OCI-LY3 (cell line): ENCODE measurements at regions not wholly inside any gene's neighbourhood (a gene's known extent, or its start where the extent isn't known, plus 50 kb on each side); places are given as distances from the start of the nearest gene placed in this dataset.

Source experiments
- H2AFZ ChIP-seq: fragments of 200-600, 300-600 bp; shearing (Covaris generic); 2 replicates; pipeline ENCODE4 v1.6.0; 2014; ENCODE audit warnings: antibody characterized with exemption, low read depth, low read length
- H3K27ac ChIP-seq: fragments of 200-600, 300-600 bp; sonication (generic); 2 replicates; pipeline ENCODE4 v1.5.1; 2014; ENCODE audit warnings: mild to moderate bottlenecking, low read length, moderate library complexity, mixed read lengths
- H3K27me3 ChIP-seq: fragments of 200-600, 300-600 bp; sonication (generic); 2 replicates; pipeline ENCODE4 v1.6.1; 2014; ENCODE audit warnings: low read depth, low read length, mixed read lengths
- H3K36me3 ChIP-seq: fragments of 200-600, 300-600 bp; sonication (generic); replicated peaks from 2 replicates; pipeline ENCODE3; 2014; ENCODE audit warnings: low read depth, low read length, mixed read lengths
- H3K4me1 ChIP-seq: fragments of 300-600, 200-600 bp; sonication (generic); 2 replicates; pipeline ENCODE4 v1.6.1; 2014; ENCODE audit warnings: low read length, mixed read lengths
- H3K4me2 ChIP-seq: fragments of 200-600, 300-600 bp; sonication (generic); 2 replicates; pipeline ENCODE4 v1.6.1; 2014; ENCODE audit warnings: low read length, mixed read lengths
- H3K4me3 ChIP-seq: fragments of 300-600, 200-600 bp; sonication (generic); 2 replicates; pipeline ENCODE4 v1.5.1; 2014; ENCODE audit warnings: antibody characterized with exemption, mild to moderate bottlenecking, low read length, moderate library complexity
- H3K79me2 ChIP-seq: fragments of 300-600, 200-600 bp; shearing (Covaris generic); 2 replicates; pipeline ENCODE4 v1.6.1; 2014; ENCODE audit warnings: mild to moderate bottlenecking, low read length, mixed read lengths
- H3K9ac ChIP-seq: fragments of 300-600, 200-600 bp; shearing (Covaris generic); 2 replicates; pipeline ENCODE4 v1.6.0; 2014; ENCODE audit warnings: mild to moderate bottlenecking, low read length, moderate library complexity
- H3K9me3 ChIP-seq: fragments of 200-600, 300-600 bp; shearing (Covaris generic); 2 replicates; pipeline ENCODE4 v1.6.1; 2014; ENCODE audit warnings: low read length, mixed read lengths; ENCODE audit not compliant: insufficient read depth
- H4K20me1 ChIP-seq: fragments of 200-600, 300-600 bp; sonication (generic); 2 replicates; pipeline ENCODE4 v1.6.1; 2016; ENCODE audit warnings: low read length, mixed read lengths; ENCODE audit not compliant: insufficient read depth
- EZH2phosphoT487 ChIP-seq: fragments of 200-600 bp; shearing (Covaris generic); IDR thresholded peaks from 2 replicates; pipeline ENCODE4 v1.6.1; 2018; ENCODE audit warnings: antibody characterized with exemption, mixed run types, low read depth
- TF ChIP-seq, protein P1 (sequence below): fragments of 200-600, 300-600 bp; sonication (generic); IDR thresholded peaks from 2 replicates; pipeline ENCODE4 v1.5.1; 2014; ENCODE audit warnings: antibody characterized with exemption, low read length, low read depth

DNA sequence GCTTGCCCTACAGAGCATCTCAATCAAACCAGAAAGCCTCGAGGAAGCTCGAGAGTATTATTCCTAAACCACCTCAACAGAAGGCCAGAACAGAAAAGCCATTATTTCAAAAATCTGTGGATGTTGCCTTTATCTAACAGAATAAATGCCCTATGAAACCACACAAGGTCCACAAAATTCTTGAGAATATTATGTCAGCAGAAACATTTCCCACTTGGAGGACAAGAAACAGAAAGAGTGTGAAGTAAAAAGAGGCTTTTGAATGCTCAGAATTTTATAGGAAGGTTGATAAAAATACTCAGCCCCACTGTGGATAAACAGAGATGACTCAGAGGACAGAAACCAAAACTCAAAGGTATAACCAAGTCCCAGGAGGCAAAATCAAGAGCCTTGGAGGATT, 146.4 kb upstream of the LRRC7 start:
- TF ChIP-seq EZH2phosphoT487, result no peak
- TF ChIP-seq, protein P1, sequence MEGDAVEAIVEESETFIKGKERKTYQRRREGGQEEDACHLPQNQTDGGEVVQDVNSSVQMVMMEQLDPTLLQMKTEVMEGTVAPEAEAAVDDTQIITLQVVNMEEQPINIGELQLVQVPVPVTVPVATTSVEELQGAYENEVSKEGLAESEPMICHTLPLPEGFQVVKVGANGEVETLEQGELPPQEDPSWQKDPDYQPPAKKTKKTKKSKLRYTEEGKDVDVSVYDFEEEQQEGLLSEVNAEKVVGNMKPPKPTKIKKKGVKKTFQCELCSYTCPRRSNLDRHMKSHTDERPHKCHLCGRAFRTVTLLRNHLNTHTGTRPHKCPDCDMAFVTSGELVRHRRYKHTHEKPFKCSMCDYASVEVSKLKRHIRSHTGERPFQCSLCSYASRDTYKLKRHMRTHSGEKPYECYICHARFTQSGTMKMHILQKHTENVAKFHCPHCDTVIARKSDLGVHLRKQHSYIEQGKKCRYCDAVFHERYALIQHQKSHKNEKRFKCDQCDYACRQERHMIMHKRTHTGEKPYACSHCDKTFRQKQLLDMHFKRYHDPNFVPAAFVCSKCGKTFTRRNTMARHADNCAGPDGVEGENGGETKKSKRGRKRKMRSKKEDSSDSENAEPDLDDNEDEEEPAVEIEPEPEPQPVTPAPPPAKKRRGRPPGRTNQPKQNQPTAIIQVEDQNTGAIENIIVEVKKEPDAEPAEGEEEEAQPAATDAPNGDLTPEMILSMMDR, result no peak
- Histone ChIP-seq H4K20me1 (no peaks in the 10 kb centered on the region), H3K4me3 (no peak overlapping the region), H3K27ac (no peak overlapping the region), H3K9me3 (no peaks in the 10 kb centered on the region), H3K36me3 (no peaks in the 10 kb centered on the region), H3K79me2 (no peaks in the 10 kb centered on the region), H3K4me2 (no peak overlapping the region), H3K9ac (no peak overlapping the region), H2AFZ (no peak overlapping the region), H3K27me3 (no peaks in the 10 kb centered on the region), H3K4me1 (no peaks in the 10 kb centered on the region)

DNA sequence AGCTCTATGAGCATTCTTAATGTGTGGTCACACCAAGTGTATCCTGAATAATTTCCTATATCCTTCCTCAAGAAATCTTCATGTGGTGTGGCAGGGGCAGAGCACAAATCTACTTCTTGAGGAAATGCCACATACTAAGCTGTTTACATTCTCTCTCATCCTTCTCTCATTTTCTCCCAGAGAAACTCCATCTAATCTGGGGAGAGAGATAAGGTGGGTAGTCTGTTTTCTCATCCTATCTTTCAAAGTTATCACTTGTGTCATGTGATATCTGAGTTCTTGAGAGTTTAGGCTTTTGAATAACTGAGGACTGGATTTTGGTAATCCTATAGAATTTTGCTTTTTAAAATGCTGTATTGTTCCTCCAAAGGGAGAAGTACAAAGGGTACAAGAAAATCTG, 141.9 kb upstream of the LRRC7 start:
- H4K20me1 ChIP-seq, result no peaks in the 10 kb centered on the region
- no peaks in the 10 kb centered on the region for H3K36me3 ChIP-seq
- H3K4me2 ChIP-seq, result no peak overlapping the region
- no peak for TF ChIP-seq EZH2phosphoT487
- TF ChIP-seq, protein P1, result no peak
- no peaks in the 10 kb centered on the region for H3K79me2 ChIP-seq
- H3K27ac ChIP-seq, result no peak overlapping the region
- no peaks in the 10 kb centered on the region for H3K27me3 ChIP-seq
- H2AFZ ChIP-seq, result no peak overlapping the region
- no peaks in the 10 kb centered on the region for H3K4me1 ChIP-seq
- no peak overlapping the region for H3K4me3 ChIP-seq
- no peak overlapping the region for H3K9ac ChIP-seq
- H3K9me3 ChIP-seq, result no peaks in the 10 kb centered on the region

DNA sequence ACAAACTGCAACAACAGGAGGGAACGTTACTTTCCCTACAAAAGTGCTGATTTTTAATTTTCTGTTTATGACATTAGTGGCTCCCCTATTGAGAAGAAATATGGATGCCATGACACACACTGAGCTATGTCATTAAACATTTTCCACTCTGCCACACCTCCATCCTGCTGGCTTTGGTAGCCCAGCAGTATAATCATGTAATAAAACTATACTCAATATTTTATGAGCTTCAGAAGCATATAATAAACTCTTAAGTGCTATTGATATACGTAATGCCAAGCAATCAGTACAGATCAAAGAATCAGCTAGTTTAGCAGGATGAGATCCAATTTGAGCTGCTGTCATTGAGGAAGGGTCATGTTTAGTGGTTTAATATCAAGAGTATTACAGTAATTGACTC, 141.3 kb upstream of the LRRC7 start:
- no peak overlapping the region for H3K9ac ChIP-seq
- H3K9me3 ChIP-seq, result no peaks in the 10 kb centered on the region
- no peaks in the 10 kb centered on the region for H3K79me2 ChIP-seq
- H3K4me1 ChIP-seq, result no peaks in the 10 kb centered on the region
- TF ChIP-seq, protein P1, result no peak
- TF ChIP-seq EZH2phosphoT487, result no peak
- H3K27ac ChIP-seq, result no peak overlapping the region
- no peak overlapping the region for H3K4me2 ChIP-seq
- H3K36me3 ChIP-seq, result no peaks in the 10 kb centered on the region
- no peak overlapping the region for H3K4me3 ChIP-seq
- no peaks in the 10 kb centered on the region for H4K20me1 ChIP-seq
- H2AFZ ChIP-seq, result no peak overlapping the region
- H3K27me3 ChIP-seq, result no peaks in the 10 kb centered on the region

DNA sequence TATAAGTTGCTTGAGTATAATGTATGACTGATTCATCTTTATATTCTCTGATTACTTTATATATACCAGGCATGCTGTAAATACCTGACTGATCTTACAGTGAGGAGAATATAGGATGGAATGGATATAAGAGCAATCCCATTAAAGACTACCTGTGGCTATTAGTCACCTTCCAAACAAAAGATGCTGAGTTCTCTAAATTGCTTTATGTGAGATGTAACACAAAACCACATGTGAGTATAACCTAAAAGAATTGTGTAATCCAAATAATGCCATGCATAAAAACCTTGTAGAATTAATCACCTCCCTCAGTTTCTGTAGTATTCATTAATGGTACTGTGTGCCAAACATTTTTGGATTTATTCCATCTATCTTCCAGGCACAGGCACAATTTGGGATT, 134.6 kb upstream of the LRRC7 start:
- Histone ChIP-seq H2AFZ (no peak overlapping the region), H3K36me3 (no peaks in the 10 kb centered on the region), H3K79me2 (no peaks in the 10 kb centered on the region), H3K4me2 (no peak overlapping the region), H3K9me3 (no peaks in the 10 kb centered on the region), H3K4me1 (peaks cover 4% of the 10 kb centered on the region; the same call in 1 of the 2 replicates), H3K9ac (no peak overlapping the region), H3K27me3 (no peaks in the 10 kb centered on the region), H3K27ac (no peak overlapping the region), H4K20me1 (no peaks in the 10 kb centered on the region), H3K4me3 (no peak overlapping the region)
- TF ChIP-seq EZH2phosphoT487, result no peak
- TF ChIP-seq, protein P1, result no peak
